ENCODE measurements at regions not wholly inside any gene's neighbourhood (a gene's known extent, or its start where the extent isn't known, plus 50 kb on each side); places are given as distances from the start of the nearest gene placed in this dataset.

DNA sequence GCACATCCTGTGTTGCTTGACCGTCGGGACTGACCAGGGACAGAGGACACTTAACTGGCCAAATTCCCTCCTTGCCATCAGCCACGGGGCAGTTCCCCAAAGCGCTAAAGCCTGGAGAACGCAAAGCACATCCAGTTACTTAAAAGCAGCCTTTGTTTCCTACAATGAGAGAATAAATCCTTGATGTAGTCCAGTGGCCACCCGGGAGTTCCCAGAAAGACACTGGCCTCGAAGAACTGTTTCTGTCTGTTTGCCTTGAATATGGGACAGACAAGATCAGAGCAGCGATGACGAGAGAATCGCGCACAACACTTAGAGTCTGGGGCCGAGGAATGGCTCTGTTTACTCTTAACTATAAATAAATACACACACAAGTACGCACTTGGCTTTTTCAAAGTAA lies 102.2 kb downstream of the TNFAIP2 start:
- H3K27ac ChIP-seq = no peak overlapping the region
- TF ChIP-seq, protein P1, sequence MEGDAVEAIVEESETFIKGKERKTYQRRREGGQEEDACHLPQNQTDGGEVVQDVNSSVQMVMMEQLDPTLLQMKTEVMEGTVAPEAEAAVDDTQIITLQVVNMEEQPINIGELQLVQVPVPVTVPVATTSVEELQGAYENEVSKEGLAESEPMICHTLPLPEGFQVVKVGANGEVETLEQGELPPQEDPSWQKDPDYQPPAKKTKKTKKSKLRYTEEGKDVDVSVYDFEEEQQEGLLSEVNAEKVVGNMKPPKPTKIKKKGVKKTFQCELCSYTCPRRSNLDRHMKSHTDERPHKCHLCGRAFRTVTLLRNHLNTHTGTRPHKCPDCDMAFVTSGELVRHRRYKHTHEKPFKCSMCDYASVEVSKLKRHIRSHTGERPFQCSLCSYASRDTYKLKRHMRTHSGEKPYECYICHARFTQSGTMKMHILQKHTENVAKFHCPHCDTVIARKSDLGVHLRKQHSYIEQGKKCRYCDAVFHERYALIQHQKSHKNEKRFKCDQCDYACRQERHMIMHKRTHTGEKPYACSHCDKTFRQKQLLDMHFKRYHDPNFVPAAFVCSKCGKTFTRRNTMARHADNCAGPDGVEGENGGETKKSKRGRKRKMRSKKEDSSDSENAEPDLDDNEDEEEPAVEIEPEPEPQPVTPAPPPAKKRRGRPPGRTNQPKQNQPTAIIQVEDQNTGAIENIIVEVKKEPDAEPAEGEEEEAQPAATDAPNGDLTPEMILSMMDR (IDR thresholded peaks at IDR 0.05; ENCODE audit: low read depth, low read length) = no peak
- no peaks in the 10 kb centered on the region for H3K27me3 ChIP-seq (ENCODE audit: insufficient read depth, low read depth, severe bottlenecking)
- no peaks in the 10 kb centered on the region for H3K9me3 ChIP-seq (ENCODE audit: severe bottlenecking)
- no peak overlapping the region for H3K4me3 ChIP-seq (ENCODE audit: low read depth, low read length)
- H3K36me3 ChIP-seq = no peaks in the 10 kb centered on the region
- no peak for DNase-seq

DNA sequence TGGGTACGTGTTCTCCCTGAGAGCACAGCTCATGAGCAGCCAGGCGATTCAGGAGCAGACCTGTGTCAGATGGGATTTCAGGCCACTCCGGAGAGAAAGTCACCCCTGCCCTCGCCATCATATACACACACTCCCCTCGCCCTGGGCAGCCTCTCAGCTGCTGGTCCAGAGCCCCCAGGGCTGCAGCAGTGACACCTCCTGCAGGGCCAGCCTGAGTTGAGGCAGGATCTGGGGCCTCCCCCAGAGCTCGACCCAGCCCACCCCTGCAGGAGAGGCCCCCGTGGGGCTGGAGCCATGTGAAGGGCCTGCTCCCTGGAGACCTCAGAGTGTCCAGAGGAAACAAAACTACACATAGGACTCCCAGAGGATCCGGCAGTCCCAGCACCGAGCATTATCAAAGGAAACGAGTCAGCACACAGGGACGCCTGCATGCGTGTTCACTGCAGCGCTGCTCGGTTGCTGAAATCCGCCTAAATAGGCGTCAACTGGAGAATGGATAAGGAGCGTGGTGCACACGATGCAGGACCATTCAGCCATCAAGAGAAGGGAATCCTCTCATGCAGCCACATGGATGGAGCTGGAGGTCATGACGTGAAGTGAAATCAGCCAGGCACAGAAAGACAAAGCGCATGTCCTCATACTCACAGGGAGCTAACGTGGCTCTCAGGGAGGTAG lies 104.0 kb downstream of the TNFAIP2 start:
- H3K27ac ChIP-seq = no peak overlapping the region
- no peaks in the 10 kb centered on the region for H3K9me3 ChIP-seq (ENCODE audit: severe bottlenecking)
- H3K4me3 ChIP-seq (ENCODE audit: low read depth, low read length) = no peak overlapping the region
- TF ChIP-seq, protein P1 (IDR thresholded peaks at IDR 0.05; ENCODE audit: low read depth, low read length) = no peak
- no peak for DNase-seq
- no peaks in the 10 kb centered on the region for H3K27me3 ChIP-seq (ENCODE audit: insufficient read depth, low read depth, severe bottlenecking)
- H3K36me3 ChIP-seq = no peaks in the 10 kb centered on the region

DNA sequence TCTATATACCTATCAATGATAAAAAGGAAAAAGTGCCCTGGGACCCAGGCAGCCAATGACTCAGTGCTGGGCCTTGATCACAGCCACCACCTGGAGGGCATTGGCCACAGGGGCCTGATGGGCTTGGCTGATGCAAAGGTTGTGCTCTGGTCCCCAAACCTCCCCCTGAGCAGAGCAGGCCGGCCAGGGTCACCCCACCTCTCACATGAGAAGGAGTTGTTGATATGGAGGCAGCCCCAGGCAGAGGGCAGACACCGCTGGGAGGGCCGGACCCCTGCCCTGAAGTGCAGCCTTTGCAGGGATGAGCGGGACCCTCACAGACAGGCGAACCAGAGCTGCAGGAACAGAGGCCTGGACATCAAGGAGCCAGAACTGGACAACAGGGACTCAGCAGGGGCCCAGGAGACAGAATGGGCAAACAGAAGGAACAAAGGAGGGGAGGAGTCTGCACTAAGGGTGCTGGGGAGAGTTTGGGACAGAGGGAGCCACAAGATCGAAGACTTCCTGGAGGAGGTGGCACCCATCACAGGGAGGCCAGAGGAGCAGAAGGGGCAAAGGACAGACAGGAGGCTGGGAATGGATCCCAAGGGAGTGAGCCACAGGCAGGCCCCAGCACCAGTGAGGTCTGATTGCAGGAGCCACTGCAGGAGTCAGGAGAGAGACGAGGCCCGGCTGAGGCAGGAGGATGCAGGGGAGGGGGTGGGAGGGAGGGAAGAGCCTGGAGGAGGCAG lies 105.0 kb downstream of the TNFAIP2 start:
- Histone ChIP-seq H3K27me3 (ENCODE audit: insufficient read depth, low read depth, severe bottlenecking) (no peaks in the 10 kb centered on the region), H3K27ac (no peak overlapping the region), H3K4me3 (ENCODE audit: low read depth, low read length) (no peak overlapping the region), H3K9me3 (ENCODE audit: severe bottlenecking) (no peaks in the 10 kb centered on the region), H3K36me3 (no peaks in the 10 kb centered on the region)
- TF ChIP-seq, protein P1 (IDR thresholded peaks at IDR 0.05; ENCODE audit: low read depth, low read length) = no peak
- no peak for DNase-seq

DNA sequence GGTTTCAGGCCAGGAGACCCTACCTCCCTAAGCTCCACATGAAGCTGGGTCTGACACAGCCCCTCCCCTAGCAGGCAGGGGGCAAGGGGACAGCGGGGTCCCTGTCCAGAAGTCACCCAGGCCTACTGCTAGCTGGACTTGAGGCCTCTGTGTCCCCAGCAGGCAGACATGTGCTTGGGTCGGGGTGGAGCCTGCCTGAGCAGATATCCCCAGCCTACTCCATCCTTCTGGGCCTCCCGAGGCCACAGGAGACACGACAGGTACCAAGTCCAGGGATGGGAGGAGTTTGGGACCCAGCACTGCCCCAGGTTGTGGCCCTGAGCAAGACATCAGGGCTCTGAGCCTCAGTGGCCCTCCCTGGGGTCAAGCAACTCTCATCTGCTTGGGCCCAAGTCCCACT lies 105.2 kb upstream of the EIF5 start:
- Histone ChIP-seq H3K9me3 (ENCODE audit: severe bottlenecking) (no peaks in the 10 kb centered on the region), H3K36me3 (no peaks in the 10 kb centered on the region), H3K27ac (no peak overlapping the region), H3K4me3 (ENCODE audit: low read depth, low read length) (no peak overlapping the region), H3K27me3 (ENCODE audit: insufficient read depth, low read depth, severe bottlenecking) (no peaks in the 10 kb centered on the region)
- TF ChIP-seq, protein P1 (IDR thresholded peaks at IDR 0.05; ENCODE audit: low read depth, low read length) = no peak
- no peak for DNase-seq

DNA sequence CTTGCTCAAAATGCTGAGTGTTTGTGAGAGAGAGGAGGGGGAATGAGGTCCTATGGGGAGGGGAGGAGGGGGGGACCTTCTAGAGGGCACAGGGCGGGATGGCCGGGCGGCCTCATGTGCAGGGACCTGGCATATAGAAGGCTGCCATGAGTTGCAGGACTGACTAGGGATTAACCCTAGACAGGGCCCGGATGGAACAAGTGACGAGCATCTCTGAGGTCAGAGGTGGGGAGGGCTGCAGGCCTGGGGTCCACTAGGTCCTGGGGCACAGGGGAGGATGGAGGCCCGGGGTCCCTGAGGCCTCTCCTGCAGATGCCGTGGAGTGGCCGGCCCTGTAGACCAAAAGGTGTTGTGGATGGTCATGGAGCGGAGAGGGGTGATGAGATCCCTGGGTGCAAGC lies 104.0 kb upstream of the EIF5 start:
- Histone ChIP-seq H3K9me3 (ENCODE audit: severe bottlenecking) (no peaks in the 10 kb centered on the region), H3K27me3 (ENCODE audit: insufficient read depth, low read depth, severe bottlenecking) (no peaks in the 10 kb centered on the region), H3K4me3 (ENCODE audit: low read depth, low read length) (no peak overlapping the region), H3K36me3 (no peaks in the 10 kb centered on the region), H3K27ac (no peak overlapping the region)
- DNase-seq = no peak
- TF ChIP-seq, protein P1 (IDR thresholded peaks at IDR 0.05; ENCODE audit: low read depth, low read length) = no peak

All from WERI-Rb-1 (cell line).